ENCODE measurements at regions not wholly inside any gene's neighbourhood (a gene's known extent, or its start where the extent isn't known, plus 50 kb on each side); places are given as distances from the start of the nearest gene placed in this dataset.
"Not testable (repeated sequence)": the region's sequence is repeated elsewhere in the genome, so short reads cannot be mapped to it uniquely, and the experiment has no call there.

DNA sequence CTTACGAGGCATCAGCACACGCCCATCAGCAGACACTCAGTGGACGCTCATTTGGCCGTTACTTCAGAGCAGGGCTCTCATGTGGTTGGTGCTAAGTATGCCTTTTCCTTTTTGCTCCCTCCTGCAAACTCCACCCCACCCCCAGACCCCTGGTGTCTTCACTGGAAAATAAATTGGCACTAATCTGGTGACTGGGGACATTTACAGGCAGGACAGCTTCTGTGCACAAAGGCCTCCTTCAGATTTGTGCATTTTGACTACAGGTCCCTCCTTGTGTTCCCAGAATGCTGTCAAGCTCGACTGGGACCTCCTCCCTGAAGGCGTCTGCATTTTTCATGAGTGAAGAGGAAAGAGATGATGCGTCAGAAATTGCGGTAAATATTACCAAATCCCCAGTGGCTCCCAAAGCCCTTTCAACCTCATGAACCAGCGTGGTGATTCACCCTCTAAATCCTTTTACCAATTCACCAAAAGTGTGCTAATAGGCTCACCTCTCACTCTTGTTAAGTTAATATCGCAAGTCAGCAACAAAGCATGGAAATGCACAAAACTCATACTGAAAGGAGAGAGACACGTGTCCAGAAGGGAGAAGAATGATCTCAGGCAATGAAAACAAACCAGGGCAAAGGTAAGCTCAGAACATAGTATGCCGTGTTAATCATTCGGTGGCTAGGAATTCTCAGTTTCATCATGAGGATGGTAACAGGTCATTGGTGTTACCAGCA lies 119.0 kb downstream of the NKX6-1 start:
- DNase-seq, result no peak

DNA sequence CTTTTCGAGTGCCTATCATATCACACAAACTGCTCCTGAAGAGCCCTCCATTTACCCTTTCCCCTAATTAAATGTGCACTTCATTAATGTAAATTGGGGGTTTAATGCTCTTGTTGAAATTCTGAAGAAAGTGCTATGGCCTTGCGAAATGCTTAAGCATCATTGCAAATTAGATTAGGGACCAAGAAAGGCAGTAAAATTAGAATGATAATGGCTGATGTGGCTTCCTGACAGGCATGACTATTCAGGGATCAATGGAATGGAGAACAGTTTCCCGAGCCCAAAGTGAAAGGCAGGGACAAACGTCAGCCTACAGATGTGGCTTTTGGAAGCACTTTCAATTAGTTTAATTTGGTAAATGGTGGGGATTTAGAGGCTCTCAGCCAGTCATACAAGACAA lies 120.1 kb downstream of the NKX6-1 start:
- DNase-seq, result no peak

DNA sequence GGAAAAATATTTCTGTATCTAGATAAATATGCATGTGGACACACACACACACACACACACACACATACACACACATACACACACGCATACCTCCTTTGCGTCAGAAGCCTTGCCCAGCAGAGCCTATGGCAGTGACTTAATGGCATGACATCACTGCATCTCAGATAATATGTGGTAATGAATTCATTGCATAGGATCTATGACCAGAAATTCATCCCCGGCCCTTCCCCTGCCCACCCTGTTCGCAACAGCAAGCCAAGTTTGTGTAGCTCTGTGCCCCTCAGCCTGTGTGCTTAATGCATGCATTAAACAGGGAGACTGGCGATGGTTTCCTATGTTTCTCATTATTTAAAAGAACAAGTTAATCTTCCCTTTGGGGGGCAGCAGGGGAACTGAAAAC lies 120.7 kb downstream of the NKX6-1 start:
- no peak for DNase-seq

DNA sequence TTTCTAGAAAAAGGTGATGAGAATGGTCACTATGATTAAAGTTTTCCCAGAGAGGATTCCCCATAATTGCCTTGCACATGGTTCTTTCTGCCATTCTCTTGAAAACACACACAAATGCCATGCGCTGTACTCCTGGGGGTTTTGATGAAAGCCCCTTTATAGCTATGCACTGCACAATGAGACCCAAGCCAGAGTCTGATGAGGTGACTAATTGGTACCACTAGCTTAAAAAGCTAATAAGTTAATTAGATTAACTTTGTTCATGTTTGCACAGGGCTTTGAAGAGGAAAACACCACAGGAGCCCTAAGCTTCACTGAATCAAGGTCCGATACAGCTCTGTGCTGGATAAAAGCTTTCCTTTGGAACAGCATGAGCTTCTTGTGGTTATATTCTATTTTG lies 132.2 kb downstream of the NKX6-1 start:
- no peak for DNase-seq

DNA sequence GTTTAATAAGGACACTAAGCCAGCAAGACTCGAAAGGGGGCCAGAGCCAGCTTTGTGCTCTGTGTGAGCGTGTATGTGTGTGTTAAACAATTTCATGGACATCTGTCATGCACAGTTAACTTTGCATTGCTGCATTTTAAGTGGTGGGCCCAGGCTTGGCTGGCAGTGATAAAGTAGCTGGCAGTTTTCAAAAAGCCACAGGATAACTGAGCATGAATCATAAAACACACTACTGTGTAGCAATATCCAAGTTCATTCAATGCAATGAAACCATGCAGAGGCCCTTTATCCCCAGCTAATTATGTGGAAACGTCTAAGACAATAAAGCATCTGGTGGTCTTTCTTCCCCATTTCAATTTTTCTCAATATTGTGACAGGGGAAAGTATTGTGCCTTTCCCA lies 132.9 kb downstream of the NKX6-1 start:
- peak; percentile 81 for DNase-seq

DNA sequence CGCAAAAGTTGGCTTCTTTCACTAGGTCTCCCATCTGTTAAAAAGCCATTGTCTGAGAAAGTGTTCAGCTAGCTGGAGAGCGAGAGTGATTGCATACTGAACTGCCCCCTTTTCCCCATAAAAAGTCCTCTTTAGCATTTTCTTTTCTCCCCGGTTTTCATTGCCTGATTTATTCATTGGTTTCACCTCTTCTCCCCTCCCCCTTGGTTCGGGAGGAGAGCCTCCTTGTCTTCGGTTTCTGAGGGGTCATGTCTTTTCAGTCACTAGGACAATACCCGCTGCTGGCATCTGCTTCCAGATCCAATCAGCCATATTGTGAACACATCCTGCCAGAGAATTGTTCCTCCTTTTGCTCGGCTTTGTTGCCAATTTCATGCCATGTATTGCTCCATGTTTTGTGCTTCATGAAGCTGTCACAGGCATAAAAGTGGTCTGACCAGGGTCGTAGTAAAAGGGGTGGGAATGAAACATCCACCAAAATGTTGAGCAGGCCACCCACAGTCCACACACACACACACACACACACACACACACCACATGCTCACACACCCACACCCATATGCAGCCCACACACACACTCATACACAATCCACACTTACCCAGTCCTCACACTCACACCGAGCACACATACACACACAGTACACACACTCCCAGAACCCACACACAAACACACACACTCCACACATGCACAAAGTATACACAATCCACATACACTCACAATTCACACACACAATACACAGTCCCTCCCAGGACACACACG lies 136.0 kb downstream of the NKX6-1 start:
- DNase-seq, result peak; percentile 49

DNA sequence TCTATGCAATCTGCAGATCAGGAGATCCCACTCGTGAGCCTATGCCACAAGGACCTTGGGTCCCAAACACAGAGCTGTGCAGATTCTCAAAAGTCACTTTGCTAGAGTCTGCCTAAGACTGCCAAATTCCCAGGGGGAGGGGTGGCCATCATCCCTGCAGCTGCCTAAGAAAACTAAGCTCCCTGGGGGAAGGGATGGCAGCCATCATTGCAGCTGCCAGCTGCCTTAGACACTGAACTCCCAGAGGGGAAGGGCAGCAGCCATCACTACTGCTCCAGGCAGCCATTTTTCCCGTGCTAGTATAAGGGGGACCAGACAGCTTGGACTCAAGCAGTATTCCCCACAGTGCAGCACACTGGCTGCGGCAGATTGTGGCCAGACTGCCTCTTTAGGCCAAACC lies 156.9 kb downstream of the NKX6-1 start:
- DNase-seq, result no peak

DNA sequence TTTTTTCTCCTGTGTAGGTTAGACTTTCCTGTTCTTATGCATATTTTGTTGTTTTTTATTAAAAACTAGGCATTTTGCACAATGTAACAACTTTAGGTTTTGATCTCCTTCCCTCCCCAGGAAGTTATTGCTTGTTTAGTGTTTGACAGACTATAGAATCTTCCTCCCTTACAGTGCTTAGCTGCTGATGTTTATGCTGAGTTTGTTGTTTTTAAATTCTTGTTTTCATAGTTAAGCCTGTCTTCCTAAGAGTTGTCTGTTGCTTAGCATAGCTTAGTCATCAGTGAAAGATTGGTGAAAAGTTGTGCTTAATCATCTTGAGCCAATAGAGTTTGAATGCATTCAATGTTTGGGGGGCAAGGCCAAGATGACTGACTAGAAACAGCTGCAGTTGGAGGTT lies 157.5 kb downstream of the NKX6-1 start:
- no peak for DNase-seq

DNA sequence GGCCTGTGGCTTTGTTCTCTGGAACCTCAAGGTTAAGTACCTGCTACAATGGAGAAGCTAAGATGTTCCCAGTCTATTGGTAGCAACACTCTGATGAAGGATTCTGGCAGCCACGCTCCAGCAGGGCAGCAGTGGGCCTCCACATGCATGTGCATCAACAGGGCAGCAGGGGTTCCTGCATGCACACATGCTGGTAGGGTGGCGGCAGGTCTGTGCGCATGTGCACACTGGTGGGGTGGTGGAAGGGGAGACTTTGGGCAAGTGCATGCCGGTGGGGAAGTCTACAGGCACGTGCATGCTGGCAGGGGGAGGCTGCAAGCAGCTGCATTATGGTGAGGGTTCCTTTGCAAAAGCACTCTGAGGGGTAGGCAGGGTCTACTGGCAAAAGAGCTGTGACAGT lies 160.7 kb downstream of the NKX6-1 start:
- DNase-seq, result no peak

DNA sequence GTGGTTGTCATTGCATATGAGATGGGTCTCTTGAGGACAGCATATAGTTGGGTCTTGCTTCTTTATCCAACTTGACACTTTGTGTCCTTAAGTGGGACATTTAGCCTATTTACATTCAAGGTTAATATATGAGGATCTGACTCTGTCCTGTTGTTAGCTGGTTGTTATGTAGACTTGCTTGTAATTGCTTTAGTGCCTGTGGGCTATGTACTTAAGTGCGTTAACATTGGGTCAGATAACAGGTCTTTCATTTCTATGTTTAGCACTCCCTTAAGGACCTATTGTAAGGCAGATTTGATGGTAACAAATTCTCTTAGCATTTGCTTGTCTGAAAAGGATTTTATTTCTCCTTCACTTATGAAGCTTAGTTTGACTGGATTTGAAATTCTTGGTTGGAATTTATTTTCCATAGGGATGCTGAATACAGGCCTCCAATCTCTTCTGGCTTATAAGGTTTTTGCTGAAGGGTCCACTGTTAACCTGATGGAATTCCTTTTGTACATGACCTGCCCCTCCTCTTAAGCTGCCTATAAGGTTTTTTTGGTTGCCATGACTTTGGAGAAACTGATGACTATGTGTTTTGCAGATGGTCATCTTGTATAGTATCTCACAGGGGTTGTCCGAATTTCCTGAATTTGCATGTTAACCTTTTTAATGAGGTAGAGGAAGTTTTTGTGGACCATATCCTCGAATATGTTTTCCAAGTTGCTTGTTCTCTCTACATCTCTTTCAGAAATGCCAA lies 162.0 kb downstream of the NKX6-1 start:
- DNase-seq, result no peak

DNA sequence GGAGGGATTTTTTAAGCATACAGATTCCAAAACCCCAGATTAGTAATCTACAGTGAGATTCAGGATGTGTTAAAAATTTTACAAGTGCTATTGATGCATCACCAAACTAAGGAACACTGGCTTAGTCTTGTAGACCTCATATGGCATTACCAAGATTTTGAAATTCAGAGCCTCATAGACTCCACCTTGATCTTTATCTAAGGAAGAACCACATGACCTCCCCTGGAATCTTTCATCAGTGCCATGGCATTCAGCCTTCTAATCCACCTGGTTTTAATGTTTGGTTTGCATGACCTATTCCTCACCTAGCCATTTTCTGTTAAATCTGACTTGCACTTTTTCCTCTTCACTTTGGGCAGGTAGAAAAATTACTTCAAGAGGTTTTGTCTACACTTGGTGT lies 171.6 kb downstream of the NKX6-1 start:
- no peak for DNase-seq

DNA sequence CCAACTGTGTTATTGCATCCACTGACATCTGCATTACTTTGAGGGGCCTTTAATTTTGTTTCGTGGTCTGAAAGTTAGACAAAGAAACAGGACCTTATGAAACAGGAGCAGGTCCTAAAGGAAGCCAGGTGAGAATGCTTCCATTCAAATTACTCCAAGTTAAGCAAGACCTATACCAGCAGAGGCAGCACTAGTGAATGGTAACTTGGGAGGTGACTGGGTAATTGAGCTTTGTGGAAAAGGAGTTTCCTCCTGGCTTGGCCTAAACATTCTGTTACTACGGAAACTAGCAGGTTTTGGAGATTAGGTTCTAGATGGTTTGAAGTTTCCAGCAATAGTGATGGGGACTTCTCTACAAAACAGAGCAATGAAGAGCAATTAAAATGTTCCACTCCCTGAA lies 173.5 kb downstream of the NKX6-1 start:
- DNase-seq, result no peak

DNA sequence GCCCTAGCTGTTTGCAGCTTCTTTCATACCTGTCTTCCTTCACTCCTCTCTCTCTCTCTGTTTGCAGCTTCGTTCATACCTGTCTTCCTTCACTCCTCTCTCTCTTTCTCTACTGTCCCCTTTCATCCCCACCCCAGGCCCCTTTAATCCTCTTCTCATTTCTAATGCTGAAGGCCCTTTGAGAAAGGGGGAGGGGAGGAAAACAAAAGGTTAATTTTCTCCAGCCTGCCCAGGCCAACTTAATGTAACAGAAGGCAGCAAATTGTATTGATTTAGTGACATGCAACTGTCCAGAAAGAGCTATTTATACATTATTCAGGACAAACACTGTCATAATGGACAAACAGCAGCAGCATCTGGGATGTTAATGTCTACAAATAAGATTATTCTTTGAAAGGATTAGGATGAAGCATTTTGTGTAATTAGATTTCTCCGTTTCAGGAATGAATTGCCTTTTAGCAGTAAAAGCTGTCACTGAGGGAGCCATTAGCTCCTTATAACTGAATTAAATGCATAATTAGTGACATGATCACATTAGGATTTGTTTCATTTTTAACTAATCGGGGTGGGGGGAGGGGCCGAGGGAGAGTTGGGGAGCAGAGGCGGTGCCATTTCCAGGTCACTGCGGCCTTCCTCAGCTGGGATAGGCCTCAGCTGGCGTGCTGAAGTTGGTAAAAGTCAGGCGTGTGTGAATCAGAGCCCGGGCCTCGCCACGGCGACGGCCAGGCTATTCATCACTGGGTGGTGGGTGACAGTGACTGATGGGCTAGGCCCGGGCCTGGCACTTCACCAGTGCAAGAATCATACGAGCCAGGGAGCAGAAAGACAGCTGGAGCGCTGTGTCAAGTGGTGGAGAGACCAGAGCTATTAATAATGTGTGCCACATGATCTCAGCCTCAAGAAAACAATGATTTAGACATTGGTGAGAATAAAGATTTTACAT lies 174.5 kb downstream of the NKX6-1 start:
- DNase-seq, result peak; percentile 59

DNA sequence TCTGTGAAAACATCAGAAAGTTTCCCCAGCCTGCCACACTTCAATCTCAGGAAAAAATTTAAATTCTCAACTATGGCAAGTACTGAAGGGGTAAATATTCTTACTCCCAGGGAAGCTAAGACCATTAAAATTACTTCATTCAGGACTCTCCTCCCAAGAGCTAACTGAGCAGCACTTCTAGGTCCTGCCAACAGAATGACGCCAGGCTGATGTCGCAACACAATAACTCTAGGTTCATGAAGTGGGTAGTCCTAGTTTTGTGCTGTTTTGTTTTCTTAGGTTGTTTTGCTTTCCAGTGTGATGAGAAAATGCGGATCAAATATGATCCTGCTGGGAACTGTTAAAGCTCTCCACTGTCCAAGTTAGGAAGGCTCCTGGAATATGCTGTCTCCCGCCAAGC lies 180.0 kb downstream of the NKX6-1 start:
- peak; percentile 49 for DNase-seq

DNA sequence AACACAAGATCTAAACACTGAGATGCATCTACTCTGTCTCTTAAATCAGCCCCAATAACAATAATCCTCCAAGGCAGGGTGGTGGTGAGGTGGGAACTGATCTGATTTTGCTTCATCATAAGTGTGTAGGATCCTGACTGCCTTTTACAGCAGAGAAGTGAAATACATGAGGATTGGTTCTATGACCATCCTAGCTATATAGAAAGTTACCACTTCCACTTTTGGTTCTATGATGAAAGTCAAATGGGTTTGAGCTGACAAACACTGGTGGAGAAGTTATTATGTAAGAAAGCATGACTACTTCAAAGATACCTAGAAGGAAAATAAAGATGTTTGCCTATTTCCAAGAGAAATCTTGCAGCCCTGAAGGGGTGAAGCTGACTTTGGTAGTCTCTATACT lies 181.6 kb downstream of the NKX6-1 start:
- no peak for DNase-seq

DNA sequence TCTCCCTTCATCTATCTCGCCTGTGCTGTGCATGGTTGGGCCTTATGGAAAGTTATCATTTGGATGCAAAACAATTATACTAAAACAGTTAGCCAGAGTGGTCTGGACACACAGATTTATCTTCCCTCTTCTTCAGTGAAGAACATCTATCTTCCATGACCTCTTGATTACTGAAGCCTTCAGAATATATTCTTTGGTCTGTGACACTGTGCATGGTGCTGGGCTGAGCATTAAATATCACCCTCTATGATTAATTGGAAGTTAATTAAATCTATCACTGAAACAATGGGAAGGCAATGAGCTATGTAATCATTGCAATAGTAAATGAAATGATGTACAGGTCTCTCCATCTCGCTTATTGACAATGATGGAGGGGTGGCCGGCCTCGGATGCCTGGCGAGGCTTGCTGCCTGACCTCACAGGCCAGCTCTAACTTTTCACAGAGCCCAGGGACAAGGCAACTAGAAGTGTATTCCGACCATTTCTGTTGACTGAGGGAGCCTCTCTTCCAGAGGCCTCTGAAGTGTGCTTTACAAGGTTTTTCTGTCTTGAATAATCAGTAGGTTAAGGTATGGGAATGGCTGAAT lies 186.6 kb downstream of the NKX6-1 start:
- no peak for DNase-seq

DNA sequence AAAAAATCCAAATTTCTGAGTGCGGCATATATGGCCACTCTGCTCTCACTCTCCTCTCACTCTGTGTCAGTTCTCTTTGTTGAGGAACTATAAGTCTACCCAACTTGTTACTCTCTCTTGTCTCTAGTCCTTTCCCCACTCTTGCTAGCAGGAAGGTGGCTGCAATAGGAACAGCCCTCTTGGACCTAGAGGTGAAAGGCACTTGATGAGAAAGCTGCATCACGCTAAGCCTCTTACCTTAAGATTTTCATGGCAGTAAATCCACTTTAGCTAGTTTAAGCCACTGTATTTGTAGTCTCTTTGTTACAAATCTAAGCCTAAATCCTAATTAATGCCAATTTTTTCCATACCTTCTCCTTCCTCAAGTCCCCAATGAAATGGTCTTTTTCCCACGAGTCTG lies 189.9 kb downstream of the NKX6-1 start:
- DNase-seq, result no peak

DNA sequence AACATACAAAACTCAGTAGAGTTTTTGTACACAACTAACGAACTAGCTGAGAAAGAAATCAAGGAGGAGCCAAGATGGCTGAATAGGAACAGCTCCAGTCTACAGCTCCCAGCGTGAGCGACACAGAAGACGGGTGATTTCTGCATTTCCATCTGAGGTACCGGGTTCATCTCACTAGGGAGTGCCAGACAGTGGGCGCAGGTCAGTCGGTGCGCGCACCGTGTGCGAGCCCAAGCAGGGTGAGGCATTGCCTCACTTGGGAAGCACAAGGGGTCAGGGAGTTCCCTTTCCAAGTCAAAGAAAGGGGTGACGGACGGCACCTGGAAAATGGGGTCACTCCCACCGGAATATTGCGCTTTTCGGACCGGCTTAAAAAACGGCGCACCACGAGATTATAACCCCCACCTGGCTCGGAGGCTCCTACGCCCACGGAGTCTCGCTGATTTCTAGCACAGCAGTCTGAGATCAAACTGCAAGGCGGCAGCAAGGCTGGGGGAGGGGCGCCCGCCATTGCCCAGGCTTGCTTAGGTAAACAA lies 200.3 kb downstream of the NKX6-1 start:
- not testable (repeated sequence) for DNase-seq

DNA sequence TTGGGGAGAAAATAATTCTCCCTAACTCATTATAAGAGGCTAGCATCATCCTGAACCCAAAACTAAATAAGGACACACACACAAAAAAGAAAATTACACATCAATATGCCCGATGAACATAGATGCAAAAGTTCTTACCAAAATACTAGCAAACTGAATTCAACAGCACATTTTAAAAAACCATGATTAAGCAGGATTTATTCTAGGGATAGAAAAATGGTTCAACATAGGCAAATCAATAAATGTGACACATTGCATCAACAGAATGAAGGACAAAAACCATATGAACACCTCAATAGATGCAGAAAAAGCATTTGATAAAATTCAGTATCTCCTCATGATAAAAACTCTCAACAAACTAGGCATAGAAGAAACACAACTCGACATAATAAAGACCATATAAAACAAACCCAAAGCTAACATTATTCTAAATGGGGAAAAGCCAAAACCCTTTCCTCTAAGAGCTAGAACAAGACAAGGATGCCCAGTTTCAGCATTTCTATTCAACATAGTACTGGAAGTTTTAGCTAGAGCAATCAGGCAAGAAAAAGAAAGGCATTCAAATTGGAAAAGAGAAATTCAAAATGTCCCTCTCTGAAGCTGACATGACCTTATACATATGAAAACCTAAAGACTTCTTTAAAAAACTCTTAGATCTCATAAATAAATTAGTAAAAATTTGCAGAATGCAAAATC lies 200.9 kb downstream of the NKX6-1 start:
- DNase-seq, result no peak

DNA sequence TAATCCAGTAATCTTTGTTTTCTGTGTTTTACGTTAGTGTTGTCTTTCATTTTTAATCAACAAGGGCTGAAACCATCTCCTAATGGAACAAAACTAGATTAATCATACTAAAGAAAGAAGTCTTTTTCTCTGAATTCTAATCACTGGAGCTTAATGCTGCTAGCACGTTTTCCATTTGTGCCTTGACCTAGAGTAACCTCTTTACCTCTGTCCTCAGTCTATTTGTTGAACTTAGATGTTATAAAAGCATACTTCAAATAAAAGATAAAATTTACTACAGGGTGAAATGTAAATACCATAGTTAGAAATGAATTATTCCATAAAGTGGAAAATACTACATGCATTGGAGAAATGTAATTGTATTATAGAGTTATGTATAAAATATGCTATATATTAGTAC lies 207.1 kb downstream of the NKX6-1 start:
- no peak for DNase-seq

DNA sequence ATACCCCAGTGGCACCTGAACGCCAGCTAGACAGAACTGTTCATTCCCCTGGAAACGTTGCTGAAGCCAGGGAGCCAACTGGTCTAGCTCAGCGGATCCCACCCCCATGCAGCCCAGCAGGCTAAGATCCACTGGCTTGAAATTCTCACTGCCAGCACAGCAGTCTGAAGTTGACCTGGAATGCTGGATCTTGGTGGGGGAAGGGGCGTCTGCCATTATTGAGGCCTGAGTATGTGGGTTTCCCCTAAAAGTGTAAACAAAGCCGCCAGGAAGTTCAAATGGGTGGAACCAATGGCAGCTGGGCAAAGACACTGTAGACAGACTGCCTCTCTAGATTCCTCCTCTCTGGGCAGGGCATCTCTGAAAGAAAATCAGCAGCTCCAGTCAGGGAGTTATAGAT lies 213.0 kb downstream of the NKX6-1 start:
- no peak for DNase-seq

Measured in tongue (tissue), 1 donor.